ENCODE measurements at regions not wholly inside any gene's neighbourhood (a gene's known extent, or its start where the extent isn't known, plus 50 kb on each side); places are given as distances from the start of the nearest gene placed in this dataset.

DNA sequence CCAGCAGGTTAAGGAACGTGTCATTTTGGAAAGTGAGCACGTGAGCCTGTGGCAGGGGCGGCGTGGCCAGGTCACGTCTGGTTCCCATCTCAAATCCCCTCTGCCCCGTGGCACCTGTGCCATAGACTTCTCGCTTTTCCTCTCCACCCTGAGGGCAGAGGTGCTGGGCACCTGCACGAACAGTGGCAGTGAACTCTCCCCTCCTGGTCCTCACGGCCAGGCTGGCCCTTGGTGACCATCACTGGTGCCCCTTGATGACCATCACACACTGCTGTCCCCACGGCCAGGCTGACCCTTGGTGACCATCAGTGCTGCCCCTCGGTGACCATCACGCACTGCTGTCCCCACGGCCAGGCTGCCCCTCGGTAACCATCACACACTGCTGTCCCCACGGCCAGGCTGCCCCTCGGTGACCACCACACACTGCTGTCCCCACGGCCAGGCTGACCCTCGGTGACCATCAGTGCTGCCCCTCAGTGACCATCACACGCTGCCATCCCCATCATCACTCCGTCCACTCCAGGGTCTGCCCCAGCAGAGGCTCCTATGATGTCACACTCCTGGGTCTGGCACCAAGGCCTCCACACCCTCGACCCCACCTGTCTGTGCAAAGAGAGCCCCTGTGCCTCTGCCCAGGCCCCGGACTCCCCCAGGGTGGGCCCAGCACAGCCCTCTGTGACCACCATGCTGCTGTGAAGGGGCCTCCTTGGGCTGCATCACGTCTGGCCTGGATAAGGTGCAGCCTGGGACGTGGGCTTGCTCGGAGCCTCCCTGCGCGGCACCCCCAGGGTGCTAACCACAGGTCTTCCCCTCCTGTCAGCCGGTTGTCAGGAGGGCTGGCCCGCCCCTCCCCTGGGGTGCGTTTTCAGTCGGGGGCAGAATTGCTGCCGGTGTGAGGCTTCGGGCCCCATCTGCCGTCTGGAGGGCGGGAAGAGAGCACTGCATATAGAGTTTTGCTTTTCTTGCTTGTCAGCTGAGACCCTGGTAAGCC is 738.6 kb downstream of the BRD1 start:
- Histone ChIP-seq H3K27me3 (ENCODE audit: insufficient read depth, poor library complexity, severe bottlenecking) (no peaks in the 10 kb centered on the region), H3K27ac (replicated peaks) (no peak overlapping the region), H3K4me3 (replicated peaks; ENCODE audit: insufficient read depth, low read length) (no peak overlapping the region)
- no peak for DNase-seq (ENCODE audit: low read depth in 1 of 2, low spot score in 1 of 2)
- TF ChIP-seq SPI1 (IDR thresholded peaks at IDR 0.05; ENCODE audit: borderline replicate concordance, low read depth), result no peak

DNA sequence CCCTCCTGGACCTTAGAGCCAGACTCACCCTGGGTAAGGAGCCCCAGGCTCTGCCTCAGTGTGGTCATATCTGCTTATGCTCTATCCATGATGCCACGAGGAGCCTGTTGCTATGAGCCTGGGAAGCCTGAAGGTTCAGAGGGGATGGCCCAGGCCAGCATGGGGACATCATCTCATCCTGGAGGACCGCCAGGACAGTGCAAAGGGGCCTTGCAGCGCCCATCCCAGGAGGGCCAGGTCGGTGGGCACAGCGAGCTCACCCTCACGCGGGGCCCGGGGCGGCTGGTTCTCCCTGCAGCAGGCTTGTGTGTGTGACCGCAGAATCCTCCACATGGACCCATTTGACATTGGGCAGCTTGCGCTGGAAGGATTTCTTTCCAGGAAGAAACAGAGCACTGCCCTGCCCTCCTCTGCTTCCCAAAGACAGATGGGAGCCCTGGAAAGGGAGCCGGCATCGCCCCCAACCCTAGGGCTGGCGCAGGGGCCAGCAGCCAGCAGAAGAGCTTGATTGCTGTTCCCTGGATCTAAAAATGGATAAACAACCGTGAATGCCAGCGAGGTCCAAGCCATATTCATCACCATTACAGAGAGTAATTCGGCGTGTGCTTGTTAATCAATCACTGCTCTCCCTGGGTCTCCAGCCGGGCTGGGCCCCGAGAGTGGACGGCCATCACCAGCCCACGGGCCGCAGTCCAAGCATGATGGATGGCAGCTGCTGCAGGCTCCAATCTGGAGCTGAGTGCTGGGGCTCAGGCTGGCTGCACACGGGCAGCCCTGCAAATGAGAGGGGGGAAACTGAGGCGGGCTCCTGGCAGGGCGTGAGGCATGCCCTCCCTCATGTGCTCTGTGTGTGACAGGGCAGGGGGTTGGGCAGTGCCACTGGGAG is 739.7 kb downstream of the BRD1 start:
- no peak overlapping the region for H3K4me3 ChIP-seq (replicated peaks; ENCODE audit: insufficient read depth, low read length)
- DNase-seq (ENCODE audit: low read depth in 1 of 2, low spot score in 1 of 2), result no peak
- TF ChIP-seq, protein P1, sequence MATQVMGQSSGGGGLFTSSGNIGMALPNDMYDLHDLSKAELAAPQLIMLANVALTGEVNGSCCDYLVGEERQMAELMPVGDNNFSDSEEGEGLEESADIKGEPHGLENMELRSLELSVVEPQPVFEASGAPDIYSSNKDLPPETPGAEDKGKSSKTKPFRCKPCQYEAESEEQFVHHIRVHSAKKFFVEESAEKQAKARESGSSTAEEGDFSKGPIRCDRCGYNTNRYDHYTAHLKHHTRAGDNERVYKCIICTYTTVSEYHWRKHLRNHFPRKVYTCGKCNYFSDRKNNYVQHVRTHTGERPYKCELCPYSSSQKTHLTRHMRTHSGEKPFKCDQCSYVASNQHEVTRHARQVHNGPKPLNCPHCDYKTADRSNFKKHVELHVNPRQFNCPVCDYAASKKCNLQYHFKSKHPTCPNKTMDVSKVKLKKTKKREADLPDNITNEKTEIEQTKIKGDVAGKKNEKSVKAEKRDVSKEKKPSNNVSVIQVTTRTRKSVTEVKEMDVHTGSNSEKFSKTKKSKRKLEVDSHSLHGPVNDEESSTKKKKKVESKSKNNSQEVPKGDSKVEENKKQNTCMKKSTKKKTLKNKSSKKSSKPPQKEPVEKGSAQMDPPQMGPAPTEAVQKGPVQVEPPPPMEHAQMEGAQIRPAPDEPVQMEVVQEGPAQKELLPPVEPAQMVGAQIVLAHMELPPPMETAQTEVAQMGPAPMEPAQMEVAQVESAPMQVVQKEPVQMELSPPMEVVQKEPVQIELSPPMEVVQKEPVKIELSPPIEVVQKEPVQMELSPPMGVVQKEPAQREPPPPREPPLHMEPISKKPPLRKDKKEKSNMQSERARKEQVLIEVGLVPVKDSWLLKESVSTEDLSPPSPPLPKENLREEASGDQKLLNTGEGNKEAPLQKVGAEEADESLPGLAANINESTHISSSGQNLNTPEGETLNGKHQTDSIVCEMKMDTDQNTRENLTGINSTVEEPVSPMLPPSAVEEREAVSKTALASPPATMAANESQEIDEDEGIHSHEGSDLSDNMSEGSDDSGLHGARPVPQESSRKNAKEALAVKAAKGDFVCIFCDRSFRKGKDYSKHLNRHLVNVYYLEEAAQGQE (IDR thresholded peaks at IDR 0.05; ENCODE audit: insufficient replicate concordance, low read depth), result no peak
- TF ChIP-seq GABPA (IDR thresholded peaks at IDR 0.05; ENCODE audit: low read depth) (no peak), POLR2AphosphoS5 (IDR thresholded peaks at IDR 0.05; ENCODE audit: low read depth) (no peak), SPI1 (IDR thresholded peaks at IDR 0.05; ENCODE audit: borderline replicate concordance, low read depth) (no peak)
- TF ChIP-seq, protein P2, sequence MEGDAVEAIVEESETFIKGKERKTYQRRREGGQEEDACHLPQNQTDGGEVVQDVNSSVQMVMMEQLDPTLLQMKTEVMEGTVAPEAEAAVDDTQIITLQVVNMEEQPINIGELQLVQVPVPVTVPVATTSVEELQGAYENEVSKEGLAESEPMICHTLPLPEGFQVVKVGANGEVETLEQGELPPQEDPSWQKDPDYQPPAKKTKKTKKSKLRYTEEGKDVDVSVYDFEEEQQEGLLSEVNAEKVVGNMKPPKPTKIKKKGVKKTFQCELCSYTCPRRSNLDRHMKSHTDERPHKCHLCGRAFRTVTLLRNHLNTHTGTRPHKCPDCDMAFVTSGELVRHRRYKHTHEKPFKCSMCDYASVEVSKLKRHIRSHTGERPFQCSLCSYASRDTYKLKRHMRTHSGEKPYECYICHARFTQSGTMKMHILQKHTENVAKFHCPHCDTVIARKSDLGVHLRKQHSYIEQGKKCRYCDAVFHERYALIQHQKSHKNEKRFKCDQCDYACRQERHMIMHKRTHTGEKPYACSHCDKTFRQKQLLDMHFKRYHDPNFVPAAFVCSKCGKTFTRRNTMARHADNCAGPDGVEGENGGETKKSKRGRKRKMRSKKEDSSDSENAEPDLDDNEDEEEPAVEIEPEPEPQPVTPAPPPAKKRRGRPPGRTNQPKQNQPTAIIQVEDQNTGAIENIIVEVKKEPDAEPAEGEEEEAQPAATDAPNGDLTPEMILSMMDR (IDR thresholded peaks at IDR 0.05; ENCODE audit: insufficient read depth, low read length), result no peak
- H3K27ac ChIP-seq (replicated peaks), result no peak overlapping the region
- no peaks in the 10 kb centered on the region for H3K27me3 ChIP-seq (ENCODE audit: insufficient read depth, poor library complexity, severe bottlenecking)

DNA sequence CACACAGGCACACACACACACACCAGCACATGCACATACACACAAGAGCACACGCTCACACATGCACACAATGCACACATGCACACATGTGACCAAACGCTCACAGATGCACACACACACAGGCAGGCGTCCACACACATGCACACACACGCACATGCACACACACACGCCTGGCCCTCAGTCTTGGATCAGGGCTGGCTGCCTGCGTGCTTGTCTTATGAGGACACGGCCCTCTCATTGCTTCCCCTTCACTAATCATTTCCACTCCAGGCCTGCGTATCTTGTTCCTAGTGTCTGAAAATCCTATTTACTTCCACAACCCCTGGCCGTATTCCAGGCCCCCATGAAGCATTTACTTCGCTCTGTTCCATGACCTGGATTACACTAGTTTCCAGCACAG is 740.5 kb downstream of the BRD1 start:
- Histone ChIP-seq H3K4me3 (replicated peaks; ENCODE audit: insufficient read depth, low read length) (no peak overlapping the region), H3K27ac (replicated peaks) (no peak overlapping the region), H3K27me3 (ENCODE audit: insufficient read depth, poor library complexity, severe bottlenecking) (no peaks in the 10 kb centered on the region)
- DNase-seq (ENCODE audit: low read depth in 1 of 2, low spot score in 1 of 2), result no peak
- TF ChIP-seq GABPA (IDR thresholded peaks at IDR 0.05; ENCODE audit: low read depth) (no peak), POLR2AphosphoS5 (IDR thresholded peaks at IDR 0.05; ENCODE audit: low read depth) (no peak), SPI1 (IDR thresholded peaks at IDR 0.05; ENCODE audit: borderline replicate concordance, low read depth) (no peak)
- TF ChIP-seq, protein P2 (IDR thresholded peaks at IDR 0.05; ENCODE audit: insufficient read depth, low read length), result no peak
- TF ChIP-seq, protein P1 (IDR thresholded peaks at IDR 0.05; ENCODE audit: insufficient replicate concordance, low read depth), result no peak

Measured in HL-60 (cell line).